ENCODE measurements at regions not wholly inside any gene's neighbourhood (a gene's known extent, or its start where the extent isn't known, plus 50 kb on each side); places are given as distances from the start of the nearest gene placed in this dataset.

DNA sequence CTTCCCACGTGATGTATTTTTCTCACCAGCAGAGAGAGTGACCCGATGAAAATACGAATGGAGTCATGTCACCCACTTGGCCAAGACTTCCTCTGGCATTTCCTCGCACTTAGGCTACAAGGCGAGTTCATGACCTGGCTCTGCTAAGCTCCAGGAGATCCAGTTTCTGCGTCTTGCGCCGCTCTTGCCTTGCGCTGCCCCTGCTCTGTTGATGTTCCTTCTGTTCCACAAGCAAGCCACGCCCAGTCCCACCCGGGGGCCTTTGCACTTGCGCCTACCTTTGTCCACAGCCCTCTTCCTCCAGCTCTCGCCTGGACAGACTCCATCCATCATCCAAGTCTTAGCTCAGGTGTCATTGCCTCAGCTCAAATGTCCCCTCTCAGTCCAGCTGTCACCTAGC, 116.3 kb upstream of the SHH start:
- no peak for DNase-seq

- DNase-seq = no peak
Observed at GRCh38 chr7:155927905-155928304, 115.6 kb upstream of the SHH start.

GRCh38 chr7:155925682-155926081, 113.4 kb upstream of the SHH start:
- no peak for DNase-seq

DNA sequence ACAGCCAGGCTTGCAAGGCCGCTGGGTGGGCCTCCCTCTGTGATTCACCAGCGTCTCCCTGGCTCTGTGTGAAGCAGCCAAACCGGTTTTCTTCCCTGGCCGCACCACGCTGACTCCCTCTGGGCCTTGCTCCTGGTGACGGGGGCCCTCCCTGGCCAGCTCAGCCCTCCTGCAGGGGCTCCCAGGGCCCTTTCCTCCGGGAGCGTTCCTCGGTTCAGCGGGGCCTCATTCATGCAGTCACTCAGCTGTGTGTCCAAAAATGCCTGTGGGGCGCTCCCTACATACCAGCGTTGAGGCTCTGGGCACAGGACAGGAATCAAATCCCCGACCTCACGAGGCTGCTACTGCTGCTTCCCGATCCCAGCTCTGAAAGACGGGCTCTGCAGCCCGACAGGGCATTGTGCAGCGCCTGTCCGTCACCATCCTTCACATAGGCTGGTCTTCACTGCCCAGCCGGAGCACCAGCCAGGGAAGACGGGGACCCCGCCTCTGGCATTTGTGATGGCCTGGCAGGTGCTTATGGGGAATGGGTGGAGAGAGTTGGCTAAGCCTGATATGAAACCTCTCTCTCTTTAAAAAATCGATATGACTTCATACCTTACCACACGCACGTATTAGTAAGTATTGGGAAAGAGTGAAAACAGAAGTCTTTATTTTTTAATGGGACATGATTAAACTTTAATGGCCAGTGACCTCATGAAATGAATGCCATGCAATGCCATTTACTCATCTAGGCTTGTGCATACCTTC, 110.0 kb upstream of the SHH start:
- no peak for DNase-seq

DNA sequence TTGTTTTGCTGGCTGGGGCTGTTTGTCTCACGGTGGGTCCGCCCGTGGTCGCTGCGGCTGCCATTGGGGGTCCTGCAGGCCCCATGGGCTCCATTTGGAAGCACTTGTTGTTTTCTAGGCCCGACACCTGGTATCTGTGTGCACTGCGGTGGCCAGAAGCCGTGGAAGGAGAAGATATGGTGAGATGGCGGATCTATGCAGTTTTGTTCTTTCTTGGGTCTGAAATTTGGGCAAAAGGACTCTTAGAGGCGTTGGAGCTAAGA, 109.5 kb upstream of the SHH start:
- DNase-seq = no peak

DNA sequence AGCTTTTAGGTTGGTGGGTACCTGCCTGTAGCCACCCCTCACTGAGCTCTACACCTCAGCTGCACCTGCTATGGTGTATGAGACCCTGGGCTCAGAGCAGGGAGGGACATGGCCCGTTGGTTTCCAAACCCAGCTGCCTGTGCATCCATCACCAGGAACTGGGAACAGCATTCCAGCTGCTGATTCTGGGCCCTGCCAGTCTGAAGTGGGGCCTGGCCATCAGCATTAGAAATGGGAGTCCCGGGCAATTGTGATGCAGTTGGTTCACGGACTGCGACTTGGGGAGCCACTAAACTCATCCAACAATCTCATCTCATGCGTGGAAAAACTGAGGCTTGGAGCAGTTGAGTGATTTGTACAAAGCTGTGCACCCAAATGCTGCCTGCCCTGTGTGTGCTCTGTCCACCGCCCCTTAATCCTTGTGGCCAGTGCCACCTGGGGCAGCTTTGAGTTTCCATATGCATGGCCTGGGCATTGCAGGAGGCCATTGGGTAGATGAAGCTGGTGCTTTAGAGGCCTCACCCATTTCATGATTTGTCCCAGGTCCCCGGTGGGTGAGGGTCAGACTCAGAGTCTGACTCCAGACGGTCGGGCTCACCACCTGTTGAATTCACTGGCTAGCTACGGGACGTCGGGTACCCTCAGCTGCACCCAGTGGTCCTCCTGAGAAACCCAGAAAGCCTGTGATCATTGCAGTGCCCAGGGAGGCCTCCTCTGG, 109.0 kb upstream of the SHH start:
- no peak for DNase-seq

GRCh38 chr7:155920068-155920461, 107.8 kb upstream of the SHH start:
- DNase-seq = no peak

GRCh38 chr7:155919391-155920067, 107.3 kb upstream of the SHH start:
- no peak for DNase-seq

- no peak for DNase-seq
Observed at GRCh38 chr7:155918720-155919390, 106.6 kb upstream of the SHH start.

GRCh38 chr7:155917836-155918430, 105.7 kb upstream of the SHH start:
- DNase-seq = no peak

- DNase-seq = no peak
Observed at GRCh38 chr7:155916926-155917655, 104.8 kb upstream of the SHH start.

GRCh38 chr7:155914341-155914740, 102.1 kb upstream of the SHH start:
- DNase-seq = no peak

GRCh38 chr7:155913719-155914118, 101.5 kb upstream of the SHH start:
- no peak for DNase-seq

GRCh38 chr7:155913291-155913690, 101.0 kb upstream of the SHH start:
- DNase-seq = no peak

- DNase-seq = no peak
Observed at GRCh38 chr7:155911471-155912105, 99.3 kb upstream of the SHH start.

GRCh38 chr7:155908385-155908784, 96.1 kb upstream of the SHH start:
- no peak for DNase-seq

- no peak for DNase-seq
Observed at GRCh38 chr7:155907450-155908200, 95.4 kb upstream of the SHH start.

DNA sequence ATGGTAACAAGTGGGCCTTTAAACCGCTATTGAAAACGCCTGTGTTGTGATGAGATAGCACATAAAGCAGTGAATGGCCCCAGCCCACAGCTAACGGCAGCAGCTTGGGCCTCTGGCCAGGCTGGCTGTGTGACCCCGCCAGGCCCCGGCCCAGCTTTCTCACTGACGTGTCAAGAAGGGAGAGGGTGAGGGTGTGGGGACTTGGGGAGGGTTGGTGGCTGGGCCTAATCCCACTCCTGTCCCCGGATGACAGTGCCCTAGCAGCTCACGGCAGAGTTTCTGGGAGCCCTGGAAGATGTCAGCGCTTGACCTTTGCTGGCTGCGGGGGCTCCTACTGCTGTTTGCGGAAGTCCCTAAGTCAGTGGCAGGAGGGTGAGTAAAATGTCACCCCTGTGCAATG, 88.9 kb upstream of the SHH start:
- DNase-seq = no peak

- DNase-seq = no peak
Observed at GRCh38 chr7:155899596-155899995, 87.3 kb upstream of the SHH start.

DNA sequence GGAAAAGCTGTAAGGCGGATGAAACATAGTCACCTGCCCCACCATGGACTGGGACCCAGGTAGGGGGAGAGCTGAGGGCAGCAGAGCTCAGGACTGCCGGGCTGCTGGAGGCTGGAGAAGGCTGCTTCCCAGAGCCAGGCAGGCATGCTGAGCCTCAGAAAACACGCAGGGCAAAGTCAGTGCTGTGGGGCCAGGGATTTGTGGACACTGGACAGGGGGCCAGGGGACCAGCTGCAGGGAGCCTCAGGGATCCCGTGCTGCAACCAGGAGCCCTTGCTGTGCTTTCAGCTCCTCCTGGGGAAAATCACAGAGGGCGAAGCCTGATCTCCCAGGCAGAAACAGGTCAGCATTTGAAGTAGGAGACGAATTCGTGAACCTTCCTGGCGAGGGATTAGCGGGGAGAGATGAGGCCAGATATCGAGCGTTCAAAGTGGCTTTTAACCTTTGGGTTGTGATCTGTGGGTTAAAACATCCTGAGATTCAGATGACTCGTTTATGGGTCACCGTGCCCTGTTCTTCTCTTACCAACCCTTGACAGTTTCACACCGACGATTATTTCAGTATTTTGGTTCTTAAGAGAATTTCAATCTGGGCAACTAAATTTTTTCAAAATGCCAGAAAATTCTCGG, 85.6 kb upstream of the SHH start:
- DNase-seq = no peak

All from KG1 (cell line).